GM19043 (cell line): ENCODE measurements at regions not wholly inside any gene's neighbourhood (a gene's known extent, or its start where the extent isn't known, plus 50 kb on each side); places are given as distances from the start of the nearest gene placed in this dataset.

Source experiments
- ATAC-seq: cut with Tn5 transposase; IDR thresholded peaks from one replicate; pipeline ENCODE4 v1.9.1; 2021; ENCODE audit warnings: low read depth; ENCODE audit not compliant: unreplicated experiment

DNA sequence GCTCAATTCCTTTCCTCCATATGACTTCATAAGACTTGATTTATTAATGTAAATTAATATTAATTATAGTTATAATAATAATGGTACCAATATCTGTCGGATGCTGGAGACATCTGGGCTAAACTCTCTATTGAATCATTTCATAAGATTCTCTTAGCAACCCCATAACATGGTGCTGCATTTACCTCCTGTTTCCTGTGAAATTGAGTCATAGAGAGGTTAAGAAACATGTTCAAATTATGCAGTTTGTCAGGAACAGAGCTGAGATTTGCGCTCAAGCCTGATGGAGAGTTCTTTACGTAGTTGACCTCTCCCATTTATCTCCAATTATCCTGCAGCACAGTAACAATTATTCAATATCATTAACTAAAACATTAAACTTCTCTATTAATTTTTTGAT is 621.8 kb upstream of the FZD8 start:
- no peak for ATAC-seq

DNA sequence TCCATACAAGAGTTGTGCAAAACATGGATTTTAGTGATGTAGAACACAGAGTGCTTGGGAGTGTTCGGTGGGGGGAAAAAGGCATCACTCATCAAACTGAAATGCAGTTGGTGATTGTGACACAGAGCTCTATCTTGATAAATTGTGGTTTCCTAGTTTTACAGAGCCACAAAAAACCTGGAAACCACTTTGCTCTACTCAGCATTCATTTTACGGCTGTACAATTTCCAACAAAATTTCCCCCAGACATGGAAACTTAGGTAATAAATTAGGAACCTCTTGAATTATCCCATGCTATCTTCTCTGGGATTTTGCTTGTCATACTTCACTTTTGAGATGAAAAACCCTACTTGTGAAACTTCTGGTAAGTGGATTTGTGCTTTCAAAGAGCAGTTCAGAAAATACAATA is 614.9 kb upstream of the FZD8 start:
- no peak for ATAC-seq

DNA sequence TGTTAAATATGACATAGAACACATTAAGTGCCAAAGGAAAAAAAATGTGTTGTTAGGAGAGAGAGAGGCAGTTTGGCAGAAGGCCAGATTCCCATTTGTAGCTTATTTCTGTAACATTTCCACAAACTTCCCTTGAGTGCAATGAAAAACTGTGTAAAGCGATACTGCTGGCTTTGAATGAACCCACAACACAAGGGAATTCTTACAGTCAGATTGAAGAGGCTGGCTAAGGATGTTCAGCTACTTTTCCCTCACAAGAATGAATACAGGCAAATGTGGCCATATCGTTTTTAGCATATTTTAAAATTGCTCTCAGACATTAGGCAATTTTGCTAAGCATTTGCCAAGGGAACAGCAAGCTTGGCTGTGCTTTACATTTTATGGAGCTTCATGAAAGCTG is 614.1 kb upstream of the FZD8 start:
- no peak for ATAC-seq

DNA sequence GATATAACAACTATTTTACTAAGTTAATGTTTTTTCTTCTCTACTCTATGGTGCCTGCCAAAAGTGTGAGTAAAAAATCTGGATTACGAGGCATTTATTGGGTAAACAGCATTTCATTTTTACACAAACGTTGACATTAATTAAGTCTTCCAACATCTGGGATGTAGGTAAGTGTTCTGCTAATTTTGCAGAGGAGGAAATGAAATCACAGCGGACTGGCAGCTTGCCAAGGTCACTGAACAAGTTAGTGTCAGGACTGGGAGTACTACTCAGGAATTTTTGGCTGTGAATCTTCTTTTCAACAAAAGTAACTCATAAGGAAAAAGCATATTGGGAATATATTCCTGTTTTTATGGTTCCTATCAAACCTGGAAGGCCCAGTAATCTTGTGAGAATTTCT is 612.1 kb upstream of the FZD8 start:
- no peak for ATAC-seq

DNA sequence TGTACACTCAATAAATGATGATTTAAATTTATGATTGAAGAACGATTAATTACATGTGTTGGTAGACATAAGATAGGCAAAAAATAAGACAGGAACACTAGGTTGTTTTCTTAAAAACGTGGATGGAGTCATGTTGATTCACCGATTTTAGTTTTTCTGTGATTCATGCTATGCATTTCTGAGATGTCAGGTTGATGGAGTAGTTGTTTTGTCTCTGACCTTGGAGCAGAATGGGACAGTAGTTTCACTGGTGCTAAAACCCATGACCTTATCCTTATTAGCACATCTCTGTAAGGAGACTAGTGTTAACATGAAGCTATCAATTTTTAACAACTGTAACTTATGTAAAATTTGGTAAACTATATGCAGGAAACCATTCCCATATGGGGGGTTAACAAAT is 611.6 kb upstream of the FZD8 start:
- no peak for ATAC-seq

DNA sequence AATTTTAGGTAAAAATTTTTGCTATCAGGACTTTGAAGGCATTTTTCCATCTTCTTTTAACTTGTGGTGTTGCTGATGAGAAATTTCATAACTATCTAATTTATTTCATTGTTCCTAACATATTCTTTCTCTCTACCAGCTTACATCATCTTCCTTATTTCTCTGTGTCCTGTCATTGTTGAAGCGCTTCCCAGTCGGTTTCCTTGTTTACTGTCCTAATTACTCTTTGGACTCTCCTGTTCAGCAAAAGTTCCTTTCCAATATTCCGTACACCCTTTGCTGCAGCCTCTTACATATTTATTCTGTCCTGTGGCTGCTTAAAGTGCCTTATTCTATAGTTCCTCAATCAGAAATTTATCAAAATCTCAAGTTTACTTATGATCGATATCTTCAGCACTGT is 609.0 kb upstream of the FZD8 start:
- ATAC-seq: no peak

DNA sequence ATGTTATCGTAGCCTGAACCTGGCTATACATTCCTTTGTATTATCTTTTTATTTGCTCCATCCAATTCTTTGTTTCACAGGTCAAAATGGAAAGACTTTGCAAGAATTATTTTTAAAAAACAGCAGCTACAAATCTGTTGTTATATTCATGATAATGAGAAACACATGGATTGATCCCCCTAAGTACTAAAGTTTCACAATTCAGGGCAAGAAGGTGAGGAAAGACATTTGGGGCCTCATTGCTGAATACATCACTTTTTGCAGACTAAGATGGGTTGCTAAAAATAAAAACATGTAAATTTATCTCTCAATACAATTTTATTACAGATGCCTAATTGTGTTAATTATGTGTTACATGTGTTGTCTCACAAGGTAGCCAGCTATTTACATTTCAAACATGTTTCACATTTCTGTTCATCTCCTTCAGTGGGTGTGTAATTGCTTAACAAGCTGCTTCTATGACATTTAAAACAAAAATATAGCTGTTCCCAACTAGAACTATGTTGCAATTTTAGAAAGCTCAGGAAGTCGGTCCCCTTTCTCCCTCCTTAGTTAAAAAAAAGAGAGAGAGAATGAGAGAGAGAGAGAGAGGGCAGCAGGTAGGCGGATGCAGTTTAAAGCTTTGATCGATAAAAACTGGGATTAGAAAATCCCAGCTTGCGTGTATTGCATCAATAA is 606.3 kb upstream of the FZD8 start:
- ATAC-seq: no peak

DNA sequence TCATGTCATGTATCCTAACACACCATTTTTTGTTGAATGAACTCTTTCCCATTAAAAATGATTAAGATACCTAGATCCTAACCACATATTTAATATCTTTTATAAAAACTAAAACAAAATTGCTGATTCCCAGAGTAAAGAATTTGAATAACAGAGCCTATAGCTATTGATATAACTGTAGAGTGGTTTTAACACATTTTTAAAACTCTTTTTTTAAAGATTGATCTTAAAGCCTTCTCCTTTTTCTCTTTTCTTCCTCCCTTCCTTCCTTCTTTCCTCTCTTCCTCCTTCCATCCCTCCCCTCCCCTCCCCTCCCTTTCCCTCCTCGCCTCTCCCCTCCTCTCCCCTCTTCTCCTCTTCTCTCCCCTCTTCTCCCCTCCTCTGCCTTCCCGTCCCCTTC is 605.4 kb upstream of the FZD8 start:
- no peak for ATAC-seq

DNA sequence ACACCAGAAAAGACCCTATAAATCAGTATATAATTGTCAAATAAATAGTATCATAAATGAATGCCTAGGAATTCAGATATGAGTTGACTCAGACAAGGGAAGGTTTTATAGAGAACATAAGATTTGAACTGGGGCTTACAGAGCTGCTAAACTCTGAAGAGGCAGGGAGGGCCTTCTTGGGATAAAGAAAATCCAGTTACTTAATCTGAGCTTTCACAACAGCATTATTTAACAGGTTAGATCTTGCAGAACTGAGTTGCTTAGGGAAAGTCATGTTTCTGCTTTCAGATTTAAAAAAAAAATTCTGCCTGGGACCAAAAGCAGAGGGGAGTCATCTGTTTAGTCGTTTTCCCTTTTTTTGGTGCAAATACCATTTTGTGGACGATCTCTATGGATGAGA is 594.8 kb upstream of the FZD8 start:
- no peak for ATAC-seq

DNA sequence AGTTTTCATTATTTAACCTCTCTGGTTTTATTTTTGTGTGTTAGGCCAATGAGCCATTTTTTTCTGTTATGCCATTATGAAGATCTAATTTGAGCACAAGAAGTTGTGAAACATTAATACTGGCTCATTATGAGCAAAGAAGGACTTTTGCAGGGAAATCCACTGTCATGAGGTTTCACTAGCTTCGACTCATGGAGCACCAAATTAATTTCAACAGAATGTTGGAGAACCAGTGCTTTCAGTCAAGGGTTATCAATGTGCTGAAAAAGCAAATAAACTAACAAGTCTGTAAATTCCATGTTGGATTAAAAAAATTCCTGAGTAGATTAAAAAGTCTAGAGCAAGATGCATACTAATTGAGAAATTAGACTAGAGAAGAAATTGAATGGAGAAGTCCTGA is 594.2 kb upstream of the FZD8 start:
- ATAC-seq: no peak

DNA sequence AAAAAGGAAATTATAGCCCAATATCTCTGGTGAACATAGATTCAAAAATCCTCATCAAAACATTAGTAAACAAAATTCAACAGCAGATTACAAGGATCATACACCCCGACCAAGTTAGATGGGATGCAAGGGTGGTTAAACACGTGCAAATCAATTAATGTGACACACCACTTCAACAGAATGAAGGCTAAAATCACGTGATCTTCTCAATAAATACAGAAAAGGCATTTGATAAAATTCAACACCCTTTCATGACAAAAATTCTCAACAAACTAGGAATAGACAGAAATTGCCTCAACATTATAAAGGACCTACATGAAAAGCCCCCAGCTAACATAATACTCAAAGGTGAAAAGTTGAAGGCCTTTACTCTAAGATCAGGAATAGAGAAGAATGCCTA is 590.8 kb upstream of the FZD8 start:
- ATAC-seq: no peak

DNA sequence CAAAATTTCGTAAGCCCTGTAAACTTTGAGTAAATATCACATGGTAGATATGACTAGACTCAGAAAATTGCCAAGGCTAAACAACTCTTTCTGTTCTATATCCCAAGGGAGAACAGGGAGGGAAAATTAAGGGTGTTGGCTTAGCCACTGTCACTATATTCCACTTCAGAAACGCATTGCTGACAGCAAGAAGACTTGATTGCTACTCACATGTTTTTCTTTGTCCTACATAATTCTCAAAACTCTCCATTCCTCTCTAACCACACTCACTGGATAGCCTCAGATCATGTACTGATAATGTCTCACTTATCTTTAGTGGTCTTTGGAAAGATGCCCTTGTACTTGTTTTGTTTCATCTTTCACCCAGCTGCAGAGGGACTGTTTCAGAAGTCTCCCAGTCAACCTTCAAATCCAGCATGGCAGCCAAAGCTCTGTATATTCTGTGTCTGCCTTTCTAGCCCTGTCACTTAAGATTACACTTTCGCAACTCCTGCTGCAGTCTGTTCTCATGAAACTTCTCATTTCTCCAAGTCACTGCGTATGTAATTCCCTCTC is 582.4 kb upstream of the FZD8 start:
- no peak for ATAC-seq

DNA sequence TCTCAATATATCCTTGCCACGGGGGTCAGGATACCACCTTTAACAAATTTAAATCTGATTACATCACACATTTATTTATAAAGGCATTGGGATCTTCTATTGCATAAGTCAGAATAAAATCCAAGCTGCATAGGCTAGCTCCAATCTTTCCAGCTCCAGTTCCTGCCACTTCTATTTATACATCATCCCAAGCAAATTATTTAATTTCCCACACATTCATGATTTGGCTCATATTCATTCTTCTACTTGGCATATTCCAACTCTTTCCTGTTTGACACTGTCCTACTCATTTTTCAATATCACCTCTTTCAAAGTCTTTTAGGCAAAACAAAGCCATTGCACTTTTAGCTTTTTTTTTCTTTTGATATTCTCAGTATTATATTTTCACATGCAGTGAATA is 579.0 kb upstream of the FZD8 start:
- ATAC-seq: no peak

DNA sequence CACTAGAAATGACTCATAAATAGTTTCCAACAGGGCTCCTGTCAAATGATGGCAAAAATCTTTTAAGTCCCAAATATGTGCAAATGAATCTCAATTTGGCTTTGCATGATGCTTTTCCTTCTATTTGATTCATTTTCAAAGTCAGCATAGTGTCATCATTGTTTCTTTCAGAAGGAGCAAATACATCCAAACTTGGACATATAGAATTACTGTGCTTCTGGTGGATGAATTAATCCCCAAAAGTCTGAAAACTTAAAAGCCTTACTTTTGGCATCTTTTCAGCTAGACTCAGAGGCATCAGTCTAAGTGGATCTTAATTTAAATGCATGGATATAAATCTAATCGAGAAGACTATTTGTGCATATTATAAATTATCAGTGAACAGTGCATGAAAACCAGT is 578.1 kb upstream of the FZD8 start:
- no peak for ATAC-seq

DNA sequence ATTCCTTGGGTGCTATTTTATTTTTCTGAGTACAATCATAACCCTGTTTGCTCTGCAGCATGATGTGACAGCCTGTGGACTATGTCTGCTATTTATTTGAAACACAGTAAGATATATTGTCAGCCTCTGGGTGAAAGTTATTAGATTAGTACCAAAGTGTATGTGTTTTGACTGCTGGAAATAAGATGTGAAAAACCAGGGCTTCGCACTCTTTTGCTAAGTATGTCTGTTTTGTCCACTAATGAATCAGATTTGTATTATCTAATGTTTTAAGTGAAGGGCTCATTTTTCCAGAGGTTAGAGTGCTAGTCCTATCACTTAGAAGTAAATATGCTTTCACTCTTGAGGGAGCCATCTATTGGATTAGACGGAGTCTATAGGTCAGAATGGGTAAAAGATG is 569.8 kb upstream of the FZD8 start:
- no peak for ATAC-seq

DNA sequence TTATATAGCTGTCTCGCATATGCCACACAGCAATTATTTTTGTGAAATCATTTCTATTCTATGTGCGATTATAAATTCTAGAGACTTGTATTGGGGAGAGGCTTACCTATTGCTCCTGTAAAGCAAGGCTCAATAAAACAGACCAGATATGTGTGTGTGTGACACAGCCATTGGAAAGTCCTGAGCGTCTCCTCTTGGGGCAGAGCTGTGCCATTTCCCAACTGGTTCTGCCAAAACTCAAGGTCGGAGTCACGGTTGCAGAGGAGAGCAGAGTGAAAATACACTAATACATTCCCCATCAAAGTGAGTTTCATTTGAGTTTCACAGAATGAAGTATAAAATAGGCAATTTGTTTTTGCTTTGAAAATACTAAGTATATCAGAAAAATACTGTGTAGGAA is 567.4 kb upstream of the FZD8 start:
- ATAC-seq: no peak

DNA sequence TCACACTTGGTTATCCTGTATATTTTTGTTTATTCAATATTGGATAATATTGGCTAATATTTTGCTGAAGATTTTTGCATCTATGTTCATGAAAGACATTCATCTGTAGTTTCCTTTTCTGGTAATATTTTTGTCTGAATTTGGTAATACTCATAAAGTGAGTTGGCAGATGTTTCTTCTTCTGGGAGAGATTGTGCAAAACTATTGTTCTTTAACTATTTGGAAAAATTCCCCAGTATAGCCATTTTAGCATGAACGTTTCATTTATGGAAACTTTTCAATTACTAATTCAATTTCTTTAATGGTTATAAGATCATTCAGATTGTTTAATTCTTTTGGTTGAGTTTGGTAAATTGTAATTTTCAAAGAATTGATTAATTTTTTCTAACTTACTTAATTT is 560.8 kb upstream of the FZD8 start:
- ATAC-seq: no peak

DNA sequence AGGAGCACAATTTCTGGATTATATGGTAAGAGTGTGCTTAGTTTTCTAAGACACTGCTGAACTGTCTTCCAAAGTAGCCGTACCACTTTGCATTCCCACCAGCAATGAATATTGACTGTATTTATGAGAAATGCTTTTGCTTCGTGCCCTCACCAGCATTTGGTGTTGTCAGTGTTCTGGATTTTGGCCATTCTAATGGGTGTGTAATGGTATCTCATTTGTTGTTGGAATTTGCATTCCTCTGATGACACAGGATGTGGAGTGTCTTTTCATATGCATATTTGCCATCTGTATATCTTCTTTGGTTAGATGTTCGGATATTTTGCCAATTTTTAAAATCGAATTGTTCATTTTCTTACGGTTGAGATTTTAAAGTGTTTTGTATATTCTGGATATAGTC is 558.5 kb upstream of the FZD8 start:
- no peak for ATAC-seq

DNA sequence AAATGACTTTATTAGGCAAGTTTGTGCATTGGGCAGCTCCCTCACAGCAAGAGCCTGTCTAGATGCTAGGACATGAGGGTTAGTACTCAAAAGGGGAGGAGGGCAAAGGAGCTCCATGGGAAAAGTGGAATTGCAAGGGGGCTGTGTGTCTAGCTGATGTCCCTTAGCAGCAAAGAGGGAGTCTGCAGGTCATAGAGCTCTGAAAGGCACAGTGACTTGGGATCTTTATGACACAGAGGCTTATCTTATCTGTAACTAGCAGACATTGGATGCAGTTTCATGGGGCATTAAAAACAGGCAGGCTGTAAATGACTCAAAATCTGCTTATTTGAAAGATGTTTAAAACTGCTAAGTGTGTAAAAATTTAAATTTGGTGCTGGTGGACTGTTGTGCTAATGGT is 556.2 kb upstream of the FZD8 start:
- no peak for ATAC-seq

DNA sequence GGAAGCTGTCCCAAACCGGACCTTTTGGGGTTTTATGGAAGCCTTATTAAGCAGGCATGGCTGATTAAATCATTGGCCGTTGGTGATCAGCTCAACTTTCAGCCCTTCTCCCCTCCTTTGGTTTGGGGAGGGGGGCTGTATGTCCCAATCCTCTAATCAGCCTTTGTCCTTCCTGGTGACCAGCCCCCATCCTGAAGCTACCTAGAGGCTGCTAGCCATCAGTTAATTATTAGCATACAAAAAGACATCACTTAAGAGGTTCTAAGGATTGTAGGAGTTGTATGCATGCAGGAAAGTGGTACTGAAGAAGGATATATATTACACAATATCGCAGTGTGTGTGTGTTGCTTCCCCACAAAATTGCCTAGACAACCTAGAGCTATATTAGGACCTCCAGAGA is 553.3 kb upstream of the FZD8 start:
- ATAC-seq: no peak

DNA sequence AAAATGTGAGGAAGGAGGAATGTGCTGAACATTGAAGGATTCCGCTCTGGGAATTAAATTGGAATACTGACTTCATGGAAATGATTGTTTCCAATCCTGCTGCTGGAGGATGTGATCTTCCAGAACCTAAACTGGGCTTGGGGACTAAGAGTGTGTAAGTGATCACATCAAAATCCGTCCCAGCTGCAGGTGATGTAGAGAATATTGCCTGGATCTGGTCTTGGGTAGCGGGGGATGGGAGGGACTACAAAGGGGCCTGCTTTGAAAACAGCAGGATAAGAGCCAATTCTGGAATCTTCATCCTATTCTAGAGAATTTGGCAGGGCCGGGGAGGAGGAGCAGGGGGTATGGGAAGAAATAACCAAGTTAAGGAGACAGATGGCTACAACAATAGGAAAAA is 552.2 kb upstream of the FZD8 start:
- no peak for ATAC-seq

DNA sequence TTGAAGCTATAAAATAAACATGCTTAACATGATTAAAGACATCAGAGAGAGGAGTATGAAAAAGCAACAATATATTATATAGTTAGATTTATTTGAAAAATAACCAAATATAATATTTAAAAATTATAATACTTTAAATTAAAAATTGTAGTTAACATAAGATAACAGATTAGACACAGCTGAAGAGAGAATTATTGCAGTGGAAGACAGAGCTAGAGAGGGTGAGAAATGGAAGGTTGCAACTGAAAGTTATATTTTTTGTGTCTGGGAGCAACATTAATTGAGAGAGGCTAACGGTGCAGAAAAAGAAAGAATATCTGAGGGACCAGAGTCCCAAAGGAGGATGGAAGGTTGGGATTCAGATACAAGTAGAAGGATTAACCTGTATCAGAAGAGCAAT is 548.9 kb upstream of the FZD8 start:
- ATAC-seq: no peak

DNA sequence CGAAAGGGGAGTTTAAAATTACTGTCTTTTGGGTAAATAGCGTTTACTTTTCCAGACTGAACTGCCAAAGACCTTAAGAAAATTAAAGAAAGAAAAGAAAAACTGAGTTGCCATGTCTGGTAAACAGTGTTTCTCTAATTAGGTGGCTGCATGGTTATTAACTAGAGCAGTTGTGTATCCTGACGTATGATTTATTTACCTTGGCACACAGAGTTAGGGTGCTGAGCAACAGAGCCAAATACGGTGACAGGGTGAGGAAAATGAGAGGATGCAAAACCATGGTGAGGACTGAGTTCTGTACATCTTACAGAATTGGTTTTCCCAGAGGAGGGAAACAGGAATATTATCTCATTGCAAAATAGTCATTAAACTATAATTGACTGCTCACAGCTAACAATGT is 546.4 kb upstream of the FZD8 start:
- ATAC-seq: no peak
